Pons (tissue), 1 donor: ENCODE measurements at regions not wholly inside any gene's neighbourhood (a gene's known extent, or its start where the extent isn't known, plus 50 kb on each side); places are given as distances from the start of the nearest gene placed in this dataset.
A peak's percentile ranks its signal among the peaks of the same experiment; 100 is the strongest.

Source experiments
- DNase-seq: peaks from one replicate; pipeline ENCODE4 v3.0.0-alpha.2; 2016; ENCODE audit warnings: low spot score

DNA sequence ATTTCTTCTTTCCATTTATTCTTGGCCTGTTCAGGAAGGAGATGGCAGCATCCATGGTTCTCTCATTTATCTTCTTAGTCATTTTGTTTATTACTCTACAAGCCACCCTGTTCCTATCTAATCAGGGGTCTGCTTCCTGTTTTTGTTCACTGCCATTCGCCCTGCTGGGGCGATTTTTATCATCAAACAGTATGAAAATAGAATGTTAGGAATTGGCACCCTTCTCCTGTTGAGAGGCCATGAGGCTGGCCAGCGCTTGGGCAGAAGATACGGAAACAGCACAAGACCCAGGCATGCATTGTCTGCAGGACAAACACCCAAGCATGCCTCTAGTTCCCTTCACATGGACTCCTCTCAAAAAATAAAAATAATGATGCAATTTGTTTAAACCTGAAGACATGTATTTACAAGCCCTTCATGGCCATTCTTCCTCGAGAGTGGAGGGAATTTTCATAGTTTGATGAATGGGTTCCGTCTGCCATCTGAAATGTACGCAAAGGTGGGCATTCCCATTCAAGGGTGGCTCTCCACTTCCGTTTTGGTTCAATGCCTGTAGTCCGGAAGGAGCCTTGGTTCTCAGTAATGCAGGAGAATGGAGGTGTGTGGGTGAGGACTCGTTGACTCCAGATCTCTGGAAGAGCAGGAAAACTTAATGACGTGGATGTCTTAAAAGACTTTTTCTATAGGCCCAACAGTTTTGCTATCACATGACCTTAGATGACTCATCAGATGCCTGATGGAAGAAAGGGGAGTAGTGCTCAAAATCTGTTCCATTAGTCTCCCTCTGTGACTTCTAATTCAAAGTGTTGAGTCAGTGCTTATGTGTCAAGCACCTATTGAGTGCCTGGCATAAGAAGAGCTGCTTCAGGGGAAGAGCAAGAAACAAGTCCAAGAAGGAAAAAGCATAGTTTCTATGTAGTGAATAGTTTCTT, 252.4 kb upstream of the TBX3 start:
- DNase-seq: peak; percentile 10

- DNase-seq: peak; percentile 42
Observed at GRCh38 chr12:114935658-114936057, 251.7 kb upstream of the TBX3 start.

GRCh38 chr12:114933428-114934160, 249.6 kb upstream of the TBX3 start:
- no peak for DNase-seq

DNA sequence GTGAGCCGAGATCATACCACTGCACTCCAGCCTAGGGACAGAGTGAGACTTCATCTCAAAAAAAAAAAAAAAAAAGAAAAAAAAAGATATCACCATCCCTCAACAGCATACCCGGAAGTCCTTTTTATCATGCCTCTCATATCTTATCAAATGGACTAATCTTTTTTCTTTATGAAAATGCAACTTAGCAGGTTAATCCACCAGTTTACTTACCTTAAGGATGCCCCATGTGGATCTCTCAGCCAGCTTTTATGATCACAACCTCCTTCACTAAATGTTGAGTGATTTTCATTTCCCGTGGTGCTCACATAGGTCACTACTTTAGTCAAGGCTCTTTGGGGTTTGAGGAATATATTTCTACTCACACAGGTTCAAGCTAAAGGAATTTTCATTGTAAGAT, 248.8 kb upstream of the TBX3 start:
- no peak for DNase-seq

GRCh38 chr12:114931025-114931424, 247.1 kb upstream of the TBX3 start:
- no peak for DNase-seq

GRCh38 chr12:114926341-114926740, 242.4 kb upstream of the TBX3 start:
- no peak for DNase-seq

DNA sequence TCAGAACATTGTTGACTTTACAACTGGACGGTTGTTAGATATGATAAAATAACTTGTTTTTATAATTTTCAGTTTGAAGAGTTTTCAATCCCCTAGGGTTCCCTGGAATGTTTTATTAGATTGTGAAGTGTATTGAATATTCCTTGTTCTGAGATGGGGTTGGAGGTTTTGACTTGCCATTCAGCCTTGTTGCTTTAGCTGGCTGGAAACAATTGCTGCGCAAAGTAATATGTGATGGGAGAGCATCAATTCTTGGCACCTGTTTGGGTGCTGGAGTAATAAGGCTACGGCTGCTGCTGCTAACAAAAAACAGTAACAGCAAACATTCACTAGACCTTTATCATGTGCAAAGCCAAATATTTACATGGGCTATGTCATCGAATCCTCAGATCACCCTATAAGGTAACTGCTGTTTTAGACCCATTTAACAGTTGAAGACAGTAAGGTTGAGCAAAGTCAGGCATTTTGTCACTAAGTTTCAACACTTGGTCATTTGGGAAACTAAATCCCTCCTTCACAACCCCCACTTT, 241.0 kb upstream of the TBX3 start:
- no peak for DNase-seq

- DNase-seq: no peak
Observed at GRCh38 chr12:114921781-114922180, 237.8 kb upstream of the TBX3 start.

DNA sequence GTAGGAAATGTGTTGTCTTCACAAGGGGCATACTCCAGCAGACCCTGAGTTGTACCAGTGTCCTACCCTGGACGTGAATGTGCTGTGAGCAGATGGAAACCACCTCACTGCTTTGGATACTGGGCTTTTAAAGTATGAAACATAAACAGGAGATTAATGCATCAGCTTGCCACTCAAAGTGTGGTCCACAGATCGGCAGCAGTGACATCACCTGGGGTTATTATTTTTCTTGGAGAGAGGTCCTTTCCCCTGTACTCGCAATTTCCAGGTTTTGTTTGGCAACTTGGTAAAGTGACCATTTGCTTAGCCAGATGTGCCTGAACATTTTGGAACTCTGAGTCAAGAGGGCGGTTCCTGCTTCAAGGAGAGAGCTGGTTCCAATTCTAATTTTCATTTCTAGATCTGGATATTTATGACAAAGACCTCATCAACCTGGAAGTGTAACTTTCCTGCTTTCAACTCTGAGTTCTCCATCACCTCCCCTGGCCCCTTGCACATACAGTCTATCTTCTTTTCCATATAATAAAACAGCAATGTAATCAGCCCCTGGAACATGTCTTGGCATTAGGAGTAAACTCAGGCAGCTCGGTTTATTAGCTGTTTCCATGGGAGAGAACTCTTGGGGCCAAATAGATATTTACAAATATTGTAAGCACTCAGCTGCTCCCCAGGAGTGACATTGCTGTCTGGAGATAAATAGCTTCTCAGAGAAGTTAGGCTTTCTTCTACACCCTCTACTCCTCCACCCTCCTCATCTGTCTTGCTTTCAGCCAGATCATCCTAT, 237.0 kb upstream of the TBX3 start:
- DNase-seq: no peak

DNA sequence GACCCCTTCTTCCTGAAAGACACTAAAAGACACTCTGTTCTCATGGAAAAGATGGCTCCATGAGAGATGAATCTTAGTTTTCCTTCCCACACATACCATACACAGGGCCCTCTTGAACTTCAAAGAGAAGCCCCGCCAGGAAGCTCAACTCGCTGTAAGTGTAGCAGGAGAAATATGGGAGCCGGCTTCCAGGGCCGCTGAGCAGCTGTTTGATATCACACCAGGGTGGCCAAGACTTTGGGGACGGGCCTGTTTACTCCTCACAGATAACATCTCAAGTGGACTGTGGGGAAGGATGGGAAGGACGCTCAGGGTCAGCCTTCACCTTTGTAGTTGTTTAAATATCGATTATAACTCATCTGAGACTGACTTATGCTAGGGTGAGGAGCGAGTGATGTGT, 235.5 kb upstream of the TBX3 start:
- DNase-seq: no peak

- DNase-seq: no peak
Observed at GRCh38 chr12:114918535-114919233, 234.7 kb upstream of the TBX3 start.

DNA sequence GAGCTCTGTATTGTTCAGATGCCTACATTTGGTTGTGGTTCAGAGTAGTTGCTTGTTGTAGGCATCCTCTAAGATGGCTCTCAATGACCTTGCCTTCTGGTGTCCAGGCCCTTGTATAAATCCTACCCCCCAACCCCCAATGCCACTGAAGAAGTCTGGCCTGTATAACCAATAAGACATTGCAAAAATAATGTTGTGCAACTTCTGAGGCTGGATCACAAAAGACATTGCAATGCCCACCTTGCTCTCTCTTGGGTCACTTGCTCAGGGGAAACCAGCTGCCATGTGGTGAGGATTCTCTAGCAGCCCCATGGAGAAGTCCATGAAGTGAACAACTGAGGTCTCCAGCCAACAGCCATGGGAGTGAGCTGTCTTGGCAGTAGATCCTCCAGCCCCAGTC, 234.0 kb upstream of the TBX3 start:
- DNase-seq: no peak

GRCh38 chr12:114917307-114917706, 233.3 kb upstream of the TBX3 start:
- no peak for DNase-seq

GRCh38 chr12:114916541-114916940, 232.6 kb upstream of the TBX3 start:
- DNase-seq: no peak

GRCh38 chr12:114916124-114916523, 232.1 kb upstream of the TBX3 start:
- DNase-seq: no peak

DNA sequence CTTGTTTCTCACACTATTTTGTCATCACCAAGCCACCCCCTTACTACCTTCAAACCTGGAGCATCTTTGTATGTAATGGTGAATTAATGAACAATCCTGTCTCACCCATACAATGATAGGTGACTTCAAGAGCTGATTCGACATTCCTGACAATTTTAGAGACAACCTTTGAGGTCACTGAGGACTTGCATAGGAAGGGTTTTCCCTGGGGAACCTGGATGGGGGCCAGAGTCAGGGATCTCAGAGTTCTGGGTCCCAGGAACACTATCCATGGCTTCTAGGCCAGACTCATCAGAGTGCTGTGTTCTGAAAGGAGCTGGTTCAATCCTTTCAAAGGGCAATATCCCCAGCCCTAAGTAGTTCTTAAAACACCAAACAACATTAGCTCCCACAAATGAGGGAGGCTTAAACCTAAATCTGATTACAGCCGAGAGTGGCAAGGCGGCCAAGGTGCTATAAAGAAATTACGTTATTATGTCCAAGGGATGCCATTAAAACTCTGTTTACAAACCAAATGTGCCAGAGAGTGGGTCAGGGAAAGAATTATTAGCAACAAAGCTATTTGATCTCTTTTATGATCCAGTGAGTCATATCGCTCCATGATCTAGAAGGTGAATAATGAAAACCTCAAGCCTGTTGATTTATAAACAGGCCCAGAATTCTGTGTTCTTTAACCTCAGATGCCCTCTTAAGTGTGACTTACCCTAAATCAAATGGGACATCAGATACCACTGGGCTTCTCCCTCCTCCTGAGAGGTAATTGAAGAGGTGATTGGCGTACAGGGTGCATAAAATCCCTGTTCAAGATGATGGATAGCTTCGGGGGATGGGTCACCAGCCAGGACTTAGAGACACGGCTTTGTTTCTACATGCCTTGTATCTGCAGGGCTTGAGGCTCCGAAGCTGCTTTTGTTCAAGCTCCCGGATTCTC, 230.2 kb upstream of the TBX3 start:
- no peak for DNase-seq

DNA sequence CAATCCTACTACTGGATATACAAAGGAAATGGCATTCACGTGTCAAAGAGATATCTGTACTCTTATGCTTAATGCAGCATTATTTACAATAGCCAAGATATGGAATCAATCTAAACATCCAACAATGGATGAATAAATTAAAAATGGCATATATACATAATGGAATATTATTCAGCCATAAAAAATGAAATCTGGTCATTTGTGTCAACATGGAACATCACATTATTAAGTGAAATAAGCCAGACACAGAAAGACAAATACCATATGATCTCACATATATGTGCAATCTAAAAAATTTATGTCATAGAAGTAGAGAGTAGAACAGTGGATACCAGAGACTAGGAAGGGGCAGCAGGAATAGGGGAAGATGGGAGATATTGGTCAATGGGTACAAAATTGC, 228.8 kb upstream of the TBX3 start:
- no peak for DNase-seq

GRCh38 chr12:114911196-114911595, 227.2 kb upstream of the TBX3 start:
- no peak for DNase-seq

DNA sequence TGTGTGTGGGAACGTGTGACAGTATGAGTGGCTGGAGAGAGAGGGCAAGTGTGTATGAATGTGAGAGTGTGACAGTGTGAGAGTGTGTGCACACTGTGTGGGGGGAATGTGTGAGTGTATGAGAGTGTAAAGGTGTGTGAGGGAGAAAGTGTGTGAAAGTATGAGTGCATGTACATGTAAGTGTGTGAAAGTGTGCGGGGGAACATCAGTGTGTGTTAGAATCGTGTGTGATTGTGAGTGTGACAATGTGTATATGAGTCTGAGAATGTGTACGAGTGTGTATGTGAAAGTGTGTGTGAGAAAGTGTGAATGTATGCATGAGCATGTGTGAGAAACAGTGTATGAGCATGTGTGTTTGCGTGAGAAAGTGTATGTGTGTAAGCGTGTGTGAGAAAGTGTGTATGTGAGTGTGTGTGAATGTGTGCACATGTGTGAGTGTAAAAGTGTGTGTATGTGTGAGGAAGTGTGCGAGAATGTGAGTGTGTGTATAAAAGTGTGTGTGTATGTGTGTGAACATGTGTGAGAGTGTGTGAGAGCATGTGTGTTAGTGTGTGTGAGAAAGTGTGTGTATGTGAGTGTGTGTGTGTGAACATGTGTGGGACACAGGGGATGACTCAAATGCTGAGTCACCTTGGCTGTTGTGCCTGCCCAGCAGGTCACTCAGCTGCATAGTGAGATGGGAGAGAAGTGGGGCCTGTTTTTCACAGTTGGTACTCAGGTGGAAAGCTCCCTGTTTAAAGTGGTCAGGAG, 220.5 kb upstream of the TBX3 start:
- DNase-seq: no peak
